SU-DHL-6 (cell line): ENCODE measurements at regions not wholly inside any gene's neighbourhood (a gene's known extent, or its start where the extent isn't known, plus 50 kb on each side); places are given as distances from the start of the nearest gene placed in this dataset.

ENCODE experiments used
- H2AFZ ChIP-seq: fragments of 200-600 bp; sonication (generic); 2 replicates; pipeline ENCODE4 v1.6.1; 2014; ENCODE audit warnings: low read depth, mild to moderate bottlenecking, moderate library complexity, mixed read lengths, antibody characterized with exemption, low read length; ENCODE audit not compliant: severe bottlenecking
- H3F3A ChIP-seq: fragments of 200-600 bp; shearing (Covaris generic); 2 replicates; pipeline ENCODE4 v1.6.0; 2016; ENCODE audit warnings: antibody characterized with exemption, mild to moderate bottlenecking; ENCODE audit not compliant: insufficient read depth
- H3K27ac ChIP-seq: fragments of 200-600 bp; sonication (generic); 2 replicates; pipeline ENCODE4 v1.5.1; 2016; ENCODE audit warnings: low read depth, mild to moderate bottlenecking, low read length, moderate library complexity, mixed read lengths
- H3K27me3 ChIP-seq: fragments of 200-600 bp; sonication (generic), shearing (Covaris generic); 2 replicates; pipeline ENCODE4 v1.6.0; 2014; ENCODE audit warnings: mild to moderate bottlenecking, low read length
- H3K36me3 ChIP-seq: fragments of 200-600 bp; sonication (generic); 2 replicates; pipeline ENCODE4 v1.6.1; 2014; ENCODE audit warnings: mild to moderate bottlenecking, low read length, mixed read lengths
- H3K4me2 ChIP-seq: fragments of 300-600, 200-600 bp; shearing (Covaris generic), sonication (generic); 2 replicates; pipeline ENCODE4 v1.6.0; 2014; ENCODE audit warnings: low read length, low read depth, mild to moderate bottlenecking; ENCODE audit not compliant: poor library complexity, severe bottlenecking
- H3K4me3 ChIP-seq: fragments of 200-600 bp; sonication (generic); 2 replicates; pipeline ENCODE4 v1.5.1; 2014; ENCODE audit warnings: antibody characterized with exemption, low read length, mild to moderate bottlenecking, mixed read lengths; ENCODE audit not compliant: insufficient read depth, poor library complexity, severe bottlenecking
- H3K79me2 ChIP-seq: fragments of 200-600 bp; sonication (generic); 2 replicates; pipeline ENCODE4 v1.6.1; 2014; ENCODE audit warnings: mild to moderate bottlenecking, low read length, moderate library complexity; ENCODE audit not compliant: insufficient read depth
- H3K9ac ChIP-seq: fragments of 200-600 bp; sonication (generic); 2 replicates; pipeline ENCODE4 v1.7.0; 2014; ENCODE audit warnings: mild to moderate bottlenecking, low read length
- H3K9me2 ChIP-seq: fragments of 200-600 bp; sonication (generic); replicated peaks from 2 replicates; pipeline ENCODE4 v1.6.1; 2014; ENCODE audit warnings: low read length; ENCODE audit not compliant: insufficient read depth
- H3K9me3 ChIP-seq: fragments of 200-600 bp; sonication (generic); 2 replicates; pipeline ENCODE4 v1.6.1; 2014; ENCODE audit warnings: low read length, mixed read lengths; ENCODE audit not compliant: insufficient read depth
- H4K20me1 ChIP-seq: fragments of 200-600 bp; sonication (generic); 2 replicates; pipeline ENCODE4 v1.6.1; 2014; ENCODE audit warnings: low read depth, mild to moderate bottlenecking, antibody characterized with exemption, low read length, moderate library complexity, mixed read lengths
- EZH2phosphoT487 ChIP-seq: fragments of 200-600 bp; sonication (generic), shearing (Covaris generic); conservative IDR thresholded peaks from 2 replicates; pipeline ENCODE4 v1.6.1; 2018; ENCODE audit warnings: mild to moderate bottlenecking, antibody characterized with exemption, low read length, moderate library complexity, mixed read lengths
- TF ChIP-seq, protein P1 (sequence below): fragments of 200-600 bp; sonication (generic); IDR thresholded peaks from one replicate; pipeline ENCODE4 v1.5.1; 2017; ENCODE audit warnings: antibody characterized with exemption, mild to moderate bottlenecking, low read length, moderate library complexity; ENCODE audit not compliant: insufficient read depth, poor library complexity, severe bottlenecking

- Histone ChIP-seq H3K36me3 (no peaks in the 10 kb centered on the region), H3K9me2 (no peaks in the 10 kb centered on the region), H3K9ac (no peak overlapping the region), H4K20me1 (no peaks in the 10 kb centered on the region), H3K27me3 (no peaks in the 10 kb centered on the region), H3K9me3 (no peaks in the 10 kb centered on the region), H3K4me2 (no peak overlapping the region), H3F3A (no peaks in the 10 kb centered on the region), H3K27ac (no peak overlapping the region), H2AFZ (no peak overlapping the region), H3K79me2 (no peaks in the 10 kb centered on the region), H3K4me3 (no peak overlapping the region)
- TF ChIP-seq, protein P1, sequence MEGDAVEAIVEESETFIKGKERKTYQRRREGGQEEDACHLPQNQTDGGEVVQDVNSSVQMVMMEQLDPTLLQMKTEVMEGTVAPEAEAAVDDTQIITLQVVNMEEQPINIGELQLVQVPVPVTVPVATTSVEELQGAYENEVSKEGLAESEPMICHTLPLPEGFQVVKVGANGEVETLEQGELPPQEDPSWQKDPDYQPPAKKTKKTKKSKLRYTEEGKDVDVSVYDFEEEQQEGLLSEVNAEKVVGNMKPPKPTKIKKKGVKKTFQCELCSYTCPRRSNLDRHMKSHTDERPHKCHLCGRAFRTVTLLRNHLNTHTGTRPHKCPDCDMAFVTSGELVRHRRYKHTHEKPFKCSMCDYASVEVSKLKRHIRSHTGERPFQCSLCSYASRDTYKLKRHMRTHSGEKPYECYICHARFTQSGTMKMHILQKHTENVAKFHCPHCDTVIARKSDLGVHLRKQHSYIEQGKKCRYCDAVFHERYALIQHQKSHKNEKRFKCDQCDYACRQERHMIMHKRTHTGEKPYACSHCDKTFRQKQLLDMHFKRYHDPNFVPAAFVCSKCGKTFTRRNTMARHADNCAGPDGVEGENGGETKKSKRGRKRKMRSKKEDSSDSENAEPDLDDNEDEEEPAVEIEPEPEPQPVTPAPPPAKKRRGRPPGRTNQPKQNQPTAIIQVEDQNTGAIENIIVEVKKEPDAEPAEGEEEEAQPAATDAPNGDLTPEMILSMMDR = no peak
- no peak for TF ChIP-seq EZH2phosphoT487
These were observed 684.6 kb downstream of the RFPL4B start for GRCh38 chr6:113031591-113032238.

- TF ChIP-seq, protein P1 = no peak
- TF ChIP-seq EZH2phosphoT487 = no peak
- no peak overlapping the region for H3K4me3 ChIP-seq
- no peak overlapping the region for H3K9ac ChIP-seq
These were observed 691.9 kb downstream of the RFPL4B start for GRCh38 chr6:113039005-113039404.

DNA sequence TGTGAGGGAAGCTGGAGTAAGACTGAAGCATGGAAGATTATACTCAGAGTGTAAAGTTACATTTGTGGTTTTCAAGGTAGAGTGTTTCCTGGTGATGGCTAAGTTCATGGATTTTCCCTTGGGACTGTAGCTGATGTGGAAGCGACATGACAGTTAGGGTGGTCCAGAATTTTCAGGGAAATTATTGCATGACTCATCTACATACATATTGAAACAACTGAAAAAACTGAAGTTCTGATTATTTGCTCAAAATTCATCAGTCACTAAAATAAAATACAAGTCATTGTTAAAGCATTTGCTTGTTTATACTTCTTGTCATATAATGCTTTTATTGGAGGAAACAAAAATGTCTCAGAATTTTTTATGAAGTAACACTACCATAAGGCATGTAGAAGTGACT is 700.0 kb downstream of the RFPL4B start:
- Histone ChIP-seq H4K20me1 (no peaks in the 10 kb centered on the region), H3K27ac (no peak overlapping the region), H3K9me2 (no peaks in the 10 kb centered on the region), H3K4me2 (no peak overlapping the region), H3K9me3 (no peaks in the 10 kb centered on the region), H3F3A (no peaks in the 10 kb centered on the region), H3K36me3 (no peaks in the 10 kb centered on the region), H3K27me3 (no peaks in the 10 kb centered on the region), H3K79me2 (no peaks in the 10 kb centered on the region), H2AFZ (no peak overlapping the region), H3K4me3 (no peak overlapping the region), H3K9ac (no peak overlapping the region)
- TF ChIP-seq EZH2phosphoT487 = no peak
- TF ChIP-seq, protein P1 = no peak

More at GRCh38 chr6:113039005-113039404, 691.9 kb downstream of the RFPL4B start:
- Histone ChIP-seq H3K27ac (no peak overlapping the region), H3K9me3 (no peaks in the 10 kb centered on the region), H2AFZ (no peak overlapping the region), H3K36me3 (no peaks in the 10 kb centered on the region), H3K9me2 (no peaks in the 10 kb centered on the region), H3K4me2 (no peak overlapping the region), H4K20me1 (no peaks in the 10 kb centered on the region), H3K79me2 (no peaks in the 10 kb centered on the region), H3F3A (no peaks in the 10 kb centered on the region), H3K27me3 (no peaks in the 10 kb centered on the region)
